ENCODE measurements at regions not wholly inside any gene's neighbourhood (a gene's known extent, or its start where the extent isn't known, plus 50 kb on each side); places are given as distances from the start of the nearest gene placed in this dataset.

- CTCF ChIA-PET = no interaction called here
- Histone ChIP-seq H3K4me1 (ENCODE audit: control insufficient read depth in 1 of 2, insufficient read depth in 2 of 2, low read length in 2 of 2) (no peaks in the 10 kb centered on the region), H3K36me3 (ENCODE audit: control insufficient read depth in 1 of 2, insufficient read depth in 2 of 2, low read length in 2 of 2) (no peaks in the 10 kb centered on the region), H3K27ac (ENCODE audit: low read depth, low read length) (no peak overlapping the region), H3K4me3 (replicated peaks in 1 of 2; ENCODE audit: low read depth in 1 of 2, low read length in 2 of 2) (no peak overlapping the region), H3K27me3 (ENCODE audit: insufficient read depth, low read length) (0 out of 2 replicates have a peak, but pooled peaks cover 4% of the 10 kb centered on the region), H3K4me2 (ENCODE audit: low read length) (no peak overlapping the region), H3K79me2 (ENCODE audit: insufficient read depth, low read length) (no peaks in the 10 kb centered on the region), H3K9ac (ENCODE audit: low read length) (no peak overlapping the region), H3K9me3 (ENCODE audit: control insufficient read depth in 1 of 2, insufficient read depth in 1 of 2, low read depth in 1 of 2, low read length in 2 of 2) (no peaks in the 10 kb centered on the region), H3K9me2 (ENCODE audit: insufficient read depth) (no peaks in the 10 kb centered on the region), H2AFZ (ENCODE audit: low read depth, low read length, poor library complexity, severe bottlenecking) (no peak overlapping the region), H4K20me1 (ENCODE audit: insufficient read depth) (no peaks in the 10 kb centered on the region)
- POLR2A ChIA-PET = no interaction called here
- TF ChIP-seq CTCF (IDR thresholded peaks at IDR 0.05 in 2 of 3, conservative IDR thresholded peaks at IDR 0.05 in 1 of 3; ENCODE audit: borderline replicate concordance in 1 of 3, insufficient read depth in 1 of 3, low read depth in 2 of 3, low read length in 2 of 3) (no peak), SP1 (IDR thresholded peaks at IDR 0.05; ENCODE audit: low read depth) (no peak), POLR2A (IDR thresholded peaks at IDR 0.05; ENCODE audit: borderline replicate concordance, extremely low read depth, insufficient read depth, insufficient read length) (no peak), TCF7L2 (IDR thresholded peaks at IDR 0.05; ENCODE audit: borderline replicate concordance, extremely low read depth, insufficient read depth, insufficient read length) (no peak), YY1 (IDR thresholded peaks at IDR 0.05; ENCODE audit: extremely low read depth, insufficient replicate concordance, low read depth, low read length) (no peak)
- intact Hi-C loops (cut with micrococcal nuclease) = no loop called here
- RAD21 ChIA-PET (ENCODE audit: low non-redundant PET in 1 of 2, low total read pairs in 2 of 2, uncharacterized antibody in 2 of 2, unreplicated experiment in 2 of 2) = no interaction called here
- ATAC-seq (no peak), DNase-seq (ENCODE audit: low read depth, low spot score) (no peak)
- BruUV-seq (replicated peaks) = no TSS peak
Measured at GRCh38 chr13:21971662-21972621, 301.1 kb downstream of the FGF9 start.

All from HCT116 (cell line).